ENCODE measurements at regions not wholly inside any gene's neighbourhood (a gene's known extent, or its start where the extent isn't known, plus 50 kb on each side); places are given as distances from the start of the nearest gene placed in this dataset.

DNA sequence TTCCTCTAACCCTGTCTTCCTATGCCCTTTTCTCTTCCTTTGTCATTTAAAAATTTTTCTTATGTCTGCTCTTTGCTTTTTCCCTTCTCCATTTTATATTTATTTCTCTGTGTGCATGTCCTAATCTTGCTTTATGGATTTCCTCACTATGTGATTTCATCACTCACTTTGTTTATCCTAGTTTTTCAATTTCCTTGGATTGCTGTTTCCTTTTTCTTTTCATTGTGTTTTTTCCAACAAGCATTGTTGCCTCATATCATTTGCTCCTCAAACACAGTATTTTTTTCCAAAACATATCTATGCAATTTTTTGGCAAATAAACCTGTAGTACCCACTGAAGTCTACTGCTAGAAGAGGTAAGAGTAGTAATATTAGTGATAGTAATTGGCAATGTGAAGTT lies 67.4 kb upstream of the PNPT1 start:
- TF ChIP-seq, protein P1, sequence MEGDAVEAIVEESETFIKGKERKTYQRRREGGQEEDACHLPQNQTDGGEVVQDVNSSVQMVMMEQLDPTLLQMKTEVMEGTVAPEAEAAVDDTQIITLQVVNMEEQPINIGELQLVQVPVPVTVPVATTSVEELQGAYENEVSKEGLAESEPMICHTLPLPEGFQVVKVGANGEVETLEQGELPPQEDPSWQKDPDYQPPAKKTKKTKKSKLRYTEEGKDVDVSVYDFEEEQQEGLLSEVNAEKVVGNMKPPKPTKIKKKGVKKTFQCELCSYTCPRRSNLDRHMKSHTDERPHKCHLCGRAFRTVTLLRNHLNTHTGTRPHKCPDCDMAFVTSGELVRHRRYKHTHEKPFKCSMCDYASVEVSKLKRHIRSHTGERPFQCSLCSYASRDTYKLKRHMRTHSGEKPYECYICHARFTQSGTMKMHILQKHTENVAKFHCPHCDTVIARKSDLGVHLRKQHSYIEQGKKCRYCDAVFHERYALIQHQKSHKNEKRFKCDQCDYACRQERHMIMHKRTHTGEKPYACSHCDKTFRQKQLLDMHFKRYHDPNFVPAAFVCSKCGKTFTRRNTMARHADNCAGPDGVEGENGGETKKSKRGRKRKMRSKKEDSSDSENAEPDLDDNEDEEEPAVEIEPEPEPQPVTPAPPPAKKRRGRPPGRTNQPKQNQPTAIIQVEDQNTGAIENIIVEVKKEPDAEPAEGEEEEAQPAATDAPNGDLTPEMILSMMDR (conservative IDR thresholded peaks at IDR 0.05; ENCODE audit: low read length) = no peak
- no peak for TF ChIP-seq EZH2phosphoT487 (IDR thresholded peaks at IDR 0.05; ENCODE audit: borderline replicate concordance, low read depth, low read length)
